C4-2B (cell line): ENCODE measurements at regions not wholly inside any gene's neighbourhood (a gene's known extent, or its start where the extent isn't known, plus 50 kb on each side); places are given as distances from the start of the nearest gene placed in this dataset.

Source experiments
- ZFX ChIP-seq: fragments of 450-650 bp; IDR thresholded peaks from 2 replicates; pipeline ENCODE4 v1.6.1; 2017
- TF ChIP-seq, protein P1 (sequence below): fragments of 450-650 bp; conservative IDR thresholded peaks from 2 replicates; pipeline ENCODE4 v1.5.1; 2017; ENCODE audit warnings: mild to moderate bottlenecking

DNA sequence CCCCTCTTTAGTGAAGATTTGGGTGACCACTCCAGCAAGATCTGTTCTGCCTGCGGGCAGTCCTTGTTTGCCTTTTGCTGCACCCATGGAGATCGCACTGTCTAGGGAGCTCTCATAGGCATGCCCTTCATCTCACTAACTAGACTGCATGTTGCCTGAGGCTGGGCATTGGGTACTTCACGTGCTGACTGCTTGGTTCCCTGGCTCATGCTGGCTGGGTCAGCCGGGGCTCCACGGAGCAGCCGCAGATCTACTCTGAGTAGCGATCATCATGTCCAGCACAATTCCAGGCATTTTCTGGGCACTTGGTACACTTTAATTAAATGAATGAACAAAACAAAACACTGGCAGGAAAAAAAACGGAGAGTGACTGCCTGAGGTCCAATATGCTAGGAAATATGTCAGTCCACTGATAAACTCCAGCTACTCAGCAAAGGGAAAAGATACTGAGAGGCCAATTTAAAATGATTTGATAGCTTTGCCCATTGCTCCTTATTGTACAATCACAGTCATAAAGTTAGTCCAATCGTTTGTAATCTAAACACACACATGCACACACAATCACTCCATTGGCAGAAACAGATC, 220.3 kb downstream of the C1D start:
- TF ChIP-seq, protein P1, sequence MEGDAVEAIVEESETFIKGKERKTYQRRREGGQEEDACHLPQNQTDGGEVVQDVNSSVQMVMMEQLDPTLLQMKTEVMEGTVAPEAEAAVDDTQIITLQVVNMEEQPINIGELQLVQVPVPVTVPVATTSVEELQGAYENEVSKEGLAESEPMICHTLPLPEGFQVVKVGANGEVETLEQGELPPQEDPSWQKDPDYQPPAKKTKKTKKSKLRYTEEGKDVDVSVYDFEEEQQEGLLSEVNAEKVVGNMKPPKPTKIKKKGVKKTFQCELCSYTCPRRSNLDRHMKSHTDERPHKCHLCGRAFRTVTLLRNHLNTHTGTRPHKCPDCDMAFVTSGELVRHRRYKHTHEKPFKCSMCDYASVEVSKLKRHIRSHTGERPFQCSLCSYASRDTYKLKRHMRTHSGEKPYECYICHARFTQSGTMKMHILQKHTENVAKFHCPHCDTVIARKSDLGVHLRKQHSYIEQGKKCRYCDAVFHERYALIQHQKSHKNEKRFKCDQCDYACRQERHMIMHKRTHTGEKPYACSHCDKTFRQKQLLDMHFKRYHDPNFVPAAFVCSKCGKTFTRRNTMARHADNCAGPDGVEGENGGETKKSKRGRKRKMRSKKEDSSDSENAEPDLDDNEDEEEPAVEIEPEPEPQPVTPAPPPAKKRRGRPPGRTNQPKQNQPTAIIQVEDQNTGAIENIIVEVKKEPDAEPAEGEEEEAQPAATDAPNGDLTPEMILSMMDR = no peak
- TF ChIP-seq ZFX = no peak
